ENCODE measurements at regions not wholly inside any gene's neighbourhood (a gene's known extent, or its start where the extent isn't known, plus 50 kb on each side); places are given as distances from the start of the nearest gene placed in this dataset.

DNA sequence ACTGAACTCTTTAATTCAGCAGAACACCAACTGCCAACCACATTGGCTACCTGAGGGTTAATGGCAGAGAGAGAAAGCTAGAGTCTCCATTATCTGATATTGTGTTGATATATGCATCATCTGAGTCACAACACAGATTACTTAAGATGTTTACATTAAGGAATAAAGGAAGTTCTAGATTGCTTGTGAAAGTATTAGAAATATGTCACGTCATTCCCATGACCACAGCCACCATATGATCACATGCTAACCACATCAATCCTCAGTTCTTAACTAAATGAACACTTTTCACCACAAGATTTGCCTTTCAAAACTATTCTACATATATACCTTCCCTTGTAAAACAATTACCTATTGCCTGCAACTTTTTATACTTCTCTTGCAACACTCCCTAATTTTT, 337.9 kb downstream of the FGFR2 start:
- Mint-ChIP-seq H3K27me3 (ENCODE audit: unreplicated experiment) (no peaks in the 10 kb centered on the region), H3K4me3 (ENCODE audit: unreplicated experiment) (no peak overlapping the region), H3K36me3 (ENCODE audit: unreplicated experiment) (no peaks in the 10 kb centered on the region), H3K9me3 (ENCODE audit: unreplicated experiment) (no peaks in the 10 kb centered on the region), H3K27ac (ENCODE audit: unreplicated experiment) (no peak overlapping the region), H3K4me1 (ENCODE audit: unreplicated experiment) (no peaks in the 10 kb centered on the region)
- no peak for DNase-seq (ENCODE audit: extremely low spot score, unreplicated experiment)
- no peak for TF ChIP-seq CTCF (IDR thresholded peaks at IDR 0.05)

DNA sequence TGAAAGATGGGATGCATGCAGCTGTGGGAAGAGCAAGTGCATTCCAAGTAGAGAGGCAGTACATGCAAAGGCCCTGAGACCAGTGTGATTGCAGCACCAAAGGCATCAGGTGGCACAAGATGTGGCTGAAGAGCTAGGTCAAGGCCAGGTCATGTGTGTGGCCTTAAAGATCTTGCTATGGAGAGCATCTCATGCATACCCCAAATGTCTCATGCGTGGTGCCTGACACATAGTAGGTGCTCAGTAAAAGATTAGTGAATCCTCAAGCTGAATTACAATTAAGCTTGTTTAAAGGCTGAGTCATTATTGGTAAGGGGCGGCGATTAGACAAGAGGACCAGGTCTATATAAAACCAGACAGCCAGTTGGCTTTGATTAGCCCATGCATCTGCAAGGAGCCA, 336.6 kb downstream of the FGFR2 start:
- no peaks in the 10 kb centered on the region for H3K9me3 Mint-ChIP-seq (ENCODE audit: unreplicated experiment)
- no peak overlapping the region for H3K27ac Mint-ChIP-seq (ENCODE audit: unreplicated experiment)
- H3K4me1 Mint-ChIP-seq (ENCODE audit: unreplicated experiment), result no peaks in the 10 kb centered on the region
- DNase-seq (ENCODE audit: extremely low spot score, unreplicated experiment), result no peak
- no peak overlapping the region for H3K4me3 Mint-ChIP-seq (ENCODE audit: unreplicated experiment)
- no peak for TF ChIP-seq CTCF (IDR thresholded peaks at IDR 0.05)
- H3K36me3 Mint-ChIP-seq (ENCODE audit: unreplicated experiment), result no peaks in the 10 kb centered on the region
- H3K27me3 Mint-ChIP-seq (ENCODE audit: unreplicated experiment), result no peaks in the 10 kb centered on the region

GRCh38 chr10:121262774-121263430, 335.3 kb downstream of the FGFR2 start:
- H3K27ac Mint-ChIP-seq (ENCODE audit: unreplicated experiment), result no peak overlapping the region
- DNase-seq (ENCODE audit: extremely low spot score, unreplicated experiment), result no peak
- H3K4me3 Mint-ChIP-seq (ENCODE audit: unreplicated experiment), result no peak overlapping the region
- H3K9me3 Mint-ChIP-seq (ENCODE audit: unreplicated experiment), result no peaks in the 10 kb centered on the region
- no peak for TF ChIP-seq CTCF (IDR thresholded peaks at IDR 0.05)
- no peaks in the 10 kb centered on the region for H3K36me3 Mint-ChIP-seq (ENCODE audit: unreplicated experiment)
- H3K4me1 Mint-ChIP-seq (ENCODE audit: unreplicated experiment), result no peaks in the 10 kb centered on the region
- no peaks in the 10 kb centered on the region for H3K27me3 Mint-ChIP-seq (ENCODE audit: unreplicated experiment)

GRCh38 chr10:121263431-121263783, 334.8 kb downstream of the FGFR2 start:
- H3K4me3 Mint-ChIP-seq (ENCODE audit: unreplicated experiment), result no peak overlapping the region
- H3K27ac Mint-ChIP-seq (ENCODE audit: unreplicated experiment), result no peak overlapping the region
- TF ChIP-seq CTCF (IDR thresholded peaks at IDR 0.05), result no peak
- no peaks in the 10 kb centered on the region for H3K9me3 Mint-ChIP-seq (ENCODE audit: unreplicated experiment)
- no peaks in the 10 kb centered on the region for H3K36me3 Mint-ChIP-seq (ENCODE audit: unreplicated experiment)
- no peak for DNase-seq (ENCODE audit: extremely low spot score, unreplicated experiment)
- H3K4me1 Mint-ChIP-seq (ENCODE audit: unreplicated experiment), result no peaks in the 10 kb centered on the region
- H3K27me3 Mint-ChIP-seq (ENCODE audit: unreplicated experiment), result no peaks in the 10 kb centered on the region

GRCh38 chr10:121265360-121266123, 332.7 kb downstream of the FGFR2 start:
- TF ChIP-seq CTCF (IDR thresholded peaks at IDR 0.05), result no peak
- peaks cover 6% of the 10 kb centered on the region for H3K27me3 Mint-ChIP-seq (ENCODE audit: unreplicated experiment)
- no peak overlapping the region for H3K4me3 Mint-ChIP-seq (ENCODE audit: unreplicated experiment)
- no peak overlapping the region for H3K27ac Mint-ChIP-seq (ENCODE audit: unreplicated experiment)
- no peaks in the 10 kb centered on the region for H3K4me1 Mint-ChIP-seq (ENCODE audit: unreplicated experiment)
- DNase-seq (ENCODE audit: extremely low spot score, unreplicated experiment), result no peak
- H3K36me3 Mint-ChIP-seq (ENCODE audit: unreplicated experiment), result no peaks in the 10 kb centered on the region
- no peaks in the 10 kb centered on the region for H3K9me3 Mint-ChIP-seq (ENCODE audit: unreplicated experiment)
